Nephron progenitor cell (in vitro differentiated cells): ENCODE measurements at regions not wholly inside any gene's neighbourhood (a gene's known extent, or its start where the extent isn't known, plus 50 kb on each side); places are given as distances from the start of the nearest gene placed in this dataset.

Experiments
- DNase-seq: peaks from one replicate; pipeline ENCODE4 v3.0.0; 2021
- H3K27ac Mint-ChIP-seq: 2 replicates; pipeline ENCODE4 v1.8.0; 2021; ENCODE audit warnings: mild to moderate bottlenecking, moderate library complexity, mixed read lengths
- H3K27me3 Mint-ChIP-seq: 2 replicates; pipeline ENCODE4 v1.8.0; 2021; ENCODE audit warnings: mild to moderate bottlenecking, low read depth, mixed read lengths; ENCODE audit not compliant: poor library complexity
- H3K36me3 Mint-ChIP-seq: 2 replicates; pipeline ENCODE4 v1.8.0; 2021; ENCODE audit warnings: low read depth, mixed read lengths
- H3K4me1 Mint-ChIP-seq: 2 replicates; pipeline ENCODE4 v1.8.0; 2021; ENCODE audit warnings: mixed read lengths
- H3K4me3 Mint-ChIP-seq: 2 replicates; pipeline ENCODE4 v1.8.0; 2021; ENCODE audit warnings: mild to moderate bottlenecking, moderate library complexity, mixed read lengths
- H3K9me3 Mint-ChIP-seq: 2 replicates; pipeline ENCODE4 v1.8.0; 2021; ENCODE audit warnings: mild to moderate bottlenecking, moderate library complexity, mixed read lengths
- TF ChIP-seq, protein P1 (sequence below): fragments of 200-600 bp; sonication (generic); IDR thresholded peaks from 2 replicates; pipeline ENCODE4 v1.5.0; 2021; ENCODE audit warnings: antibody characterized with exemption

DNA sequence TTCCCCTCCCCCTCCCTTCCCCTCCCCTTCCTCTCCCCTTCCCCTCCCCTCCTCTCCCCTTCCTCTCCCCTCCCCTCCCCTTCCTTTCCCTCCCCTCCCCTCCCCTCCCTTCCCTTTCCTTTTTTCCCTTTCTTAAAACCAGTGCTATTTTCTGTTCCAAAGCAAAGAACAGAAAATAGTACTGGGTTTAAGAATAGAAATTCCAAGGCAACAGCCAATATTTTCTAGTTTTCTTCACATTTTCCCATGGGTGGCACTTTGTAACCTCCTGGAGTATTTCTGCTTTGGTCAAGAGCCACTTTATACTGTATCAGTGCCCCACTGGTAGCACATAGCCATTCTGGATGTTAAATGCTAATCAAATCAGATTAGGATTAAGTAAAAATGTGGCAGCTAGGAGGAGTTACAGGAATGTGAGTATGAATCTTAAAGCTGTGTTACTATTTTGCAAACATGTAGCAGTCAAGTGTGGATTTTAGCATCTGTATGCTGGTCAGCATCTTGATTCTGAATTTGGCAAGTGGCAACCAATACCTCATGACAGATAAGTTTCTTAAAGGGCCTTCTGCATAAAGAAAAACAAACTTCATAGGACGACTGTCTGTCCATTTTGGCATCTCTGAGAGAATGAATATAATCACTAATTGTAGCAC lies 126.4 kb downstream of the CEP57L1 start:
- Mint-ChIP-seq H3K27me3 (peaks cover 9% of the 10 kb centered on the region), H3K4me3 (no peak overlapping the region), H3K36me3 (no peaks in the 10 kb centered on the region), H3K4me1 (no peaks in the 10 kb centered on the region), H3K27ac (no peak overlapping the region), H3K9me3 (no peaks in the 10 kb centered on the region)
- no peak for DNase-seq
- TF ChIP-seq, protein P1, sequence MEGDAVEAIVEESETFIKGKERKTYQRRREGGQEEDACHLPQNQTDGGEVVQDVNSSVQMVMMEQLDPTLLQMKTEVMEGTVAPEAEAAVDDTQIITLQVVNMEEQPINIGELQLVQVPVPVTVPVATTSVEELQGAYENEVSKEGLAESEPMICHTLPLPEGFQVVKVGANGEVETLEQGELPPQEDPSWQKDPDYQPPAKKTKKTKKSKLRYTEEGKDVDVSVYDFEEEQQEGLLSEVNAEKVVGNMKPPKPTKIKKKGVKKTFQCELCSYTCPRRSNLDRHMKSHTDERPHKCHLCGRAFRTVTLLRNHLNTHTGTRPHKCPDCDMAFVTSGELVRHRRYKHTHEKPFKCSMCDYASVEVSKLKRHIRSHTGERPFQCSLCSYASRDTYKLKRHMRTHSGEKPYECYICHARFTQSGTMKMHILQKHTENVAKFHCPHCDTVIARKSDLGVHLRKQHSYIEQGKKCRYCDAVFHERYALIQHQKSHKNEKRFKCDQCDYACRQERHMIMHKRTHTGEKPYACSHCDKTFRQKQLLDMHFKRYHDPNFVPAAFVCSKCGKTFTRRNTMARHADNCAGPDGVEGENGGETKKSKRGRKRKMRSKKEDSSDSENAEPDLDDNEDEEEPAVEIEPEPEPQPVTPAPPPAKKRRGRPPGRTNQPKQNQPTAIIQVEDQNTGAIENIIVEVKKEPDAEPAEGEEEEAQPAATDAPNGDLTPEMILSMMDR: no peak
